ENCODE measurements at regions not wholly inside any gene's neighbourhood (a gene's known extent, or its start where the extent isn't known, plus 50 kb on each side); places are given as distances from the start of the nearest gene placed in this dataset.

DNA sequence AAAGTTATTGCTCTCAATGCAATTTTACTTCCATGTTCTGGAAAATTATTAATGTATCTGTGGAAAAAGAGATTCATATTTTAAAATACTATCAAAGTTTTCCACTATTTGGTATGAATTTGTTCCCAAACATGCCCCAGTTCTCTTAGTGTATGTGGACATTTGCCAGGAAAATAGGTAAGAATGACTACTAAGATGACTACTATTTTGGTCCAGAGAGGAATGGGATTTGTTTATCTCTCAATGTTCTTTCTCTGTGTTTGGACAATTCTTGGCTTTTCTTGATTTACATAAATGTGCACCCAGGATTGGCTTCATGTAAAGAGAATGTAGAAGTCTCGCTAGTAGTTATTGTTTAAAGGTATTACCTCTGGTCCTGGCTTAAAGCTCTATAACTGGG is 60.3 kb upstream of the POT1 start:
- DNase-seq, result no peak

Measured in DMS 273 treated with DMSO at 0.1 percent for 48 hours (cell line).